Endothelial cell (in vitro differentiated cells): ENCODE measurements at regions not wholly inside any gene's neighbourhood (a gene's known extent, or its start where the extent isn't known, plus 50 kb on each side); places are given as distances from the start of the nearest gene placed in this dataset.

Experiments used
- DNase-seq: peaks from one replicate; pipeline ENCODE4 v3.0.0; 2021; ENCODE audit warnings: low spot score
- H3K27ac Mint-ChIP-seq: one replicate; pipeline ENCODE4 v1.8.0; 2021; ENCODE audit warnings: mixed read lengths, inconsistent platforms; ENCODE audit not compliant: unreplicated experiment
- H3K27me3 Mint-ChIP-seq: one replicate; pipeline ENCODE4 v1.8.0; 2021; ENCODE audit warnings: mild to moderate bottlenecking, moderate library complexity, mixed read lengths, inconsistent platforms; ENCODE audit not compliant: unreplicated experiment
- H3K36me3 Mint-ChIP-seq: one replicate; pipeline ENCODE4 v1.8.0; 2021; ENCODE audit warnings: mild to moderate bottlenecking, low read depth, mixed read lengths, inconsistent platforms; ENCODE audit not compliant: unreplicated experiment
- H3K4me1 Mint-ChIP-seq: one replicate; pipeline ENCODE4 v1.8.0; 2021; ENCODE audit warnings: mild to moderate bottlenecking, mixed read lengths, inconsistent platforms; ENCODE audit not compliant: unreplicated experiment
- H3K4me3 Mint-ChIP-seq: one replicate; pipeline ENCODE4 v1.8.0; 2021; ENCODE audit warnings: mild to moderate bottlenecking, mixed read lengths, inconsistent platforms; ENCODE audit not compliant: unreplicated experiment
- H3K9me3 Mint-ChIP-seq: one replicate; pipeline ENCODE4 v1.8.0; 2021; ENCODE audit warnings: mixed read lengths, inconsistent platforms; ENCODE audit not compliant: unreplicated experiment
- TF ChIP-seq, protein P1 (sequence below): fragments of 200-600 bp; sonication (generic); IDR thresholded peaks from one replicate; pipeline ENCODE4 v1.5.0; 2021; ENCODE audit warnings: antibody characterized with exemption; ENCODE audit not compliant: unreplicated experiment

- H3K4me1 Mint-ChIP-seq: peaks cover 2% of the 10 kb centered on the region
- no peaks in the 10 kb centered on the region for H3K27me3 Mint-ChIP-seq
- TF ChIP-seq, protein P1, sequence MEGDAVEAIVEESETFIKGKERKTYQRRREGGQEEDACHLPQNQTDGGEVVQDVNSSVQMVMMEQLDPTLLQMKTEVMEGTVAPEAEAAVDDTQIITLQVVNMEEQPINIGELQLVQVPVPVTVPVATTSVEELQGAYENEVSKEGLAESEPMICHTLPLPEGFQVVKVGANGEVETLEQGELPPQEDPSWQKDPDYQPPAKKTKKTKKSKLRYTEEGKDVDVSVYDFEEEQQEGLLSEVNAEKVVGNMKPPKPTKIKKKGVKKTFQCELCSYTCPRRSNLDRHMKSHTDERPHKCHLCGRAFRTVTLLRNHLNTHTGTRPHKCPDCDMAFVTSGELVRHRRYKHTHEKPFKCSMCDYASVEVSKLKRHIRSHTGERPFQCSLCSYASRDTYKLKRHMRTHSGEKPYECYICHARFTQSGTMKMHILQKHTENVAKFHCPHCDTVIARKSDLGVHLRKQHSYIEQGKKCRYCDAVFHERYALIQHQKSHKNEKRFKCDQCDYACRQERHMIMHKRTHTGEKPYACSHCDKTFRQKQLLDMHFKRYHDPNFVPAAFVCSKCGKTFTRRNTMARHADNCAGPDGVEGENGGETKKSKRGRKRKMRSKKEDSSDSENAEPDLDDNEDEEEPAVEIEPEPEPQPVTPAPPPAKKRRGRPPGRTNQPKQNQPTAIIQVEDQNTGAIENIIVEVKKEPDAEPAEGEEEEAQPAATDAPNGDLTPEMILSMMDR: no peak
- H3K4me3 Mint-ChIP-seq: no peak overlapping the region
- H3K27ac Mint-ChIP-seq: no peak overlapping the region
- no peaks in the 10 kb centered on the region for H3K9me3 Mint-ChIP-seq
- no peaks in the 10 kb centered on the region for H3K36me3 Mint-ChIP-seq
- DNase-seq: no peak
These were observed 236.2 kb downstream of the IKZF2 start for GRCh38 chr2:212915121-212915782.

DNA sequence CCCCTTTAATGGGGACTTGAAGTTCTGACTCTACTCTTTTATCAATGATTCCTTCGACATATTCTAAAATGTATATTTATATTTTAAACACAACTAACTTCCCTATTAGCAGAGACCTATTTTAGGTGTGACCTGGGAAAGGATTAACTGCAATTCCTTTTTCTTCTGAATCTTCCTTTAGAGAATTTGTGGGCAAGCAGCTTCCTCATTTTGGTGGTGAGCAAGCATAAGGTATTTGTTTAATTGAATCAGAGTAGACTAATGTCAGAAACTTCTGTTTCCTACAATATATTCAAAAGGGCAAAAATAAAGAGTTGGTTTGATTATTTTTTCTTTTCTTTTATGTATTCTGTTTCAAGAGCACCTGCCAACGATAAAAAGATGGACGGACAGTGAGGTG lies 237.0 kb downstream of the IKZF2 start:
- TF ChIP-seq, protein P1: no peak
- Mint-ChIP-seq H3K27me3 (no peaks in the 10 kb centered on the region), H3K4me3 (no peak overlapping the region), H3K4me1 (peaks cover 2% of the 10 kb centered on the region), H3K36me3 (no peaks in the 10 kb centered on the region), H3K9me3 (no peaks in the 10 kb centered on the region), H3K27ac (no peak overlapping the region)
- DNase-seq: no peak

DNA sequence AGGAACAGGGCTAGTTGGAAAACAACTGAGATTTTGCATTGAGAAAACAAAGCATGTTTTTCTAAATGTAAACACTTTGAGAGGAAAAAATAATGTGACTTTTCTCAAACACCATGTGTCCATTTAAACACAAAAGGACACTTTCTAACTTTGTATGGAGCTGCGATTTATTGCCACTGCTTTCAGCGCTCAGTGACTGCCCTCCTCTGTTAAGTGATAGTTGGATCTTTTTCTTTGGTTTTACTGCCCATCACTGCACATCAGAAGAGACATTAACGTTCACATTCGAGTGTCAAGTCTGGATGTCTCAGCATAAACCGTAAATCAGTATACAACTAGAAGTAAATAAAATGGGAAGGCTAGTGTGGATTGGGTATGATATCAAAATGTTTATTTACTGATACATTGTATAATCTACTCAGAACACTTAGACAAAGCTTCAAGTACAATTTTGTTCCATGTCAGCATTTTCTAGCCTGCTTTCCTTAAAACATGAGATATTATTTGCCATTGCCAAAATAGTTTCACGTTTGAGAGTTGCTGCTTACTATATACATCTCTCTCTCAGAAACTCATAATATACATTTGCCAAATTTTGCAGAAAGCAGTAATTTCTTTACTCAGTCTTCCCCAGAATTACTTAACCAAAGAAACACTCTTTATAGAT lies 237.6 kb downstream of the IKZF2 start:
- H3K27ac Mint-ChIP-seq: no peak overlapping the region
- H3K27me3 Mint-ChIP-seq: no peaks in the 10 kb centered on the region
- TF ChIP-seq, protein P1: no peak
- peaks cover 2% of the 10 kb centered on the region for H3K4me1 Mint-ChIP-seq
- H3K4me3 Mint-ChIP-seq: no peak overlapping the region
- no peak for DNase-seq
- H3K36me3 Mint-ChIP-seq: no peaks in the 10 kb centered on the region
- no peaks in the 10 kb centered on the region for H3K9me3 Mint-ChIP-seq

- DNase-seq: no peak
- H3K27me3 Mint-ChIP-seq: no peaks in the 10 kb centered on the region
- peaks cover 2% of the 10 kb centered on the region for H3K4me1 Mint-ChIP-seq
- no peak overlapping the region for H3K27ac Mint-ChIP-seq
- H3K4me3 Mint-ChIP-seq: no peak overlapping the region
- TF ChIP-seq, protein P1: no peak
- H3K9me3 Mint-ChIP-seq: no peaks in the 10 kb centered on the region
- H3K36me3 Mint-ChIP-seq: no peaks in the 10 kb centered on the region
These were observed 238.8 kb downstream of the IKZF2 start for GRCh38 chr2:212912445-212913103.

GRCh38 chr2:212911011-212911410 lies 240.4 kb downstream of the IKZF2 start:
- TF ChIP-seq, protein P1: no peak
- Mint-ChIP-seq H3K4me3 (no peak overlapping the region), H3K27ac (no peak overlapping the region), H3K9me3 (no peaks in the 10 kb centered on the region), H3K36me3 (no peaks in the 10 kb centered on the region), H3K4me1 (peaks cover 5% of the 10 kb centered on the region), H3K27me3 (no peaks in the 10 kb centered on the region)
- DNase-seq: no peak
